Ramos (cell line): ENCODE measurements at regions not wholly inside any gene's neighbourhood (a gene's known extent, or its start where the extent isn't known, plus 50 kb on each side); places are given as distances from the start of the nearest gene placed in this dataset.

ENCODE experiments used
- in situ Hi-C: fragments of 300-500 bp; cut with MboI; formaldehyde crosslinking; loops from one replicate; pipeline ENCODE4 v1.14.3; 2022; ENCODE audit warnings: low sequenced_read_pairs; ENCODE audit not compliant: unreplicated experiment

DNA sequence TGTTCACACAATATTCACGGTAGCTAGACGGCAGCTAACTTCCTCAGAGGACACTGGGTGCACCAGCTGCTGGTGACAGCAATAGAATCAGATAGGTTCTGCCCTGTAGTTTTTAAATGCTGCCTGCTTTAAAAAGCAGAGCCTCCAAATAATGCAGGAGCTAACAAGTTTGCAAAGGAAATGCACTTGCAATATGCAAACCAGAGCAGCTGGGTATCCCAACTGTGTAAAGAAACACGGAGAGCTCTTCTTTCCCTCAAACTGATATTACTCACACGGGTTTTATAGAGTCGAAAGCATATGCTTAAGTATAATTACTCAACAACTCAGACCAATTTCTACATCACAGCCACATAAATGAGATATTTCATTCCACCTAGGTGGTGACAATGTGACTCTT is 432.7 kb downstream of the TFAP2A start:
- in situ Hi-C loops = no loop called here

DNA sequence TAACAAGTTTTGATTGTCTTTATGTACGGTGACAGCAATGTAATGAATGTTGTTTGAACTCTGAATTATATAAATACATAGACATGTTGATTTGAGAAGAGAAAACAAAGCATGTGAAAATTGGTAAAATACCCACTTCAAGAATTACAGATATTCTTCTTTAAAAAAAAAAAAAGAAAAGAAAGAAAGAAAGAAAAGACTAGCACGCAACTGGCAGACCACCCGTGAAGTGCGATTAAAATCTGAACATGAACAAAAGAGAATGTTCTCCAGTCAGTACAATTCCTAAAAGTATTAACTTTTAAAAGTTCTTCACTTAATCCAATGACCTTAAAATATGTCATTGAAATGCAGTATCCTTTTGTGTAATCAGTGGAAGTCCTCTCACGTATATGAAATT is 434.9 kb downstream of the TFAP2A start:
- in situ Hi-C loops = no loop called here

DNA sequence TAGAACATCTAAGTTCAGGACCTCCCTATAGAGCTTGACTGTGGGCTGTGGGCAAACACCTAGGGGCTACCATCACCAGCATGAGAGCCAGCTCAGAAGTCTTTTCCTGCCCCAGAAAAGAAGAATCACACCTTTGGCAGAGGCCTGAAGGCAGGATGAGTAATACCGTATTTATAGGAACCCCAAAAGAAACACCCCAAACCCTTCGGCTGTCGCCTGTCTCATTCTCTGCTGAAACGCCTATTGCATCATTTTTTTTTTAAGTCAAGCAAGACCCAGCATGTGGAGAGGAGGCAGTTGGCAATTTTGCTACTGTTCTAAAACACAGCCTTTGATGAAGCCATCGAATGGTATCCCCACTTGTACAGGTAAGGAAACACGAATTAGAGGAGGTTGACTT is 436.4 kb downstream of the TFAP2A start:
- in situ Hi-C loops = no loop called here

DNA sequence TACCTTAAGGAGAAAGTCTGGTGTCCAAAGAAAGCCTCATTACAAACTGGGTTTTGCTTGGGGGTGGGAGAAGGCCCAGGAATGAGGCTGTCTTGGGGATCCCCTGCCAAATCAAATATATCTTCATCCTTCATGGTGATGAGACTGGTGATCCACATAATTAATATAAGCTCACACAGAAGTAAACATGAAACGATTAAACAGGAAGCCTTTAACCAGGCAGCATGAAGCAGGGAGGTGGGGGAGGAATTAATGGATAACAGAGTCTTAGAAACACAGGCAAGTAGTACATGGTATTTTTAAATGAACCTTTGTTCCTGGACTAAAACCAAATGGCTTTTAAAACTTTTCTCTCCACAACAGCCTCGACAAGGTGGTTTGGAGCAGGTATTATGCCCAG is 437.5 kb downstream of the TFAP2A start:
- in situ Hi-C loops = no loop called here

DNA sequence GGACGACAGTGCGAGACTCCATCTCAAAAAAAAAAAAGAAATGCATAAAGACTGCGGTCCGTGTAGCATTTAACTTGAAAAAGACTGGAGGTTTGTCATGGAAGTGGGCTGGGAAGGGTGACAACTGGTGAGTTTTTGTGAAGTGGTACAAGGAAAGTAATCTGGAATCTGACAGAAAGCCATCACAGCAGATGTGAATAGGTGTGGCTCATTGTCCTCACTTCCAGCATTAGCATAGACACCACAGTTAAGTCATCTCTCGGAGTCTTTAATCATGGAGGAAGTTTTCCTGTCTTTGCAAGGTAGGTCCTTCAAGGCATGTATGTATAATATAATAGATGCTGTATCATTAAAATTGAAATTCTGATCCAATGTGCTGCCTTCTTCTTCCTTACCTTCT is 453.2 kb downstream of the TFAP2A start:
- in situ Hi-C loops = no loop called here

DNA sequence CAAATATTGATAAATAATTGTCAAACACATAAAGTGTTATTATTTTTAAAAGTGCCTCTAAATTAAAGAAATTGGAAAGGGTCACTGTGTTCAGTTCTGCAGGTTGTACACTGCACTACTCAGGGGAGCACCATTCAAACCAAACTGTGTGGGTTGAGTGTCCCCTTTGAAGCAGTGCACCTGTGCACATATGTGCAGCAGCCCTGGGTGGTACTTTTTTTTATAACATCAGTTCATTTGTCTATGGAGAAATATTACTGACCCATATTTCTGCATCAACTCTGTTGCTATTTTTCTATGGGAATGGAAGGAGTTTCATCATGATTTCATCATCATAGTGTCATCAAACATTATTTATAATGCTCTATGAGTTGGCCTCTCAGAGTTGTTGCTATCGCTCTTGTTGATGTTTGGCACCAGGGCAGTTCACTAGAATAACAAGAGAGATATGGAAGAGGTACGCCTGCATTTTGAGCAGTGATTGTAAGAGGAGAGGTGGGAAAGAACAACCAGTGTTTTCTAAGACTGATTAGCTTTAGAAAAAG is 457.6 kb downstream of the TFAP2A start:
- in situ Hi-C loops = no loop called here

DNA sequence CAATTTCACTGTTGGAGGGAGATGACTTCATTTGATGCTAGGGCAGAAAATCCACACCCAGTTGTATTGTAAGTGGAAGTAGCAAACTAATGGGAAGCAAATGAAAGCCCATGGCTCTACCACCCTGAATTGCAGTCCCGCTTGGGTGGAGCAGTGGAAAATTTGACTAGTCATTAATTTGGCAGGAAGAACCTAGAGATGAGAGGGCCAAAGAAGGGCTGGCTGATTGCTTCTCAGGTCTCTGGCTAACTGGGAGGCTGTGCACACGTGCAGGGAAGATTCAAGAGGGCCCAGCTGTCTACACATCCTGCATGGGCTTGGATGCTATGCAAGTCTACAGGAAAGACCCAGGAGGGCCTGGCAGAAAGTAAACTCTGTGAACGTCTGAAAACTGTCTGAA is 466.2 kb downstream of the TFAP2A start:
- in situ Hi-C loops = no loop called here

DNA sequence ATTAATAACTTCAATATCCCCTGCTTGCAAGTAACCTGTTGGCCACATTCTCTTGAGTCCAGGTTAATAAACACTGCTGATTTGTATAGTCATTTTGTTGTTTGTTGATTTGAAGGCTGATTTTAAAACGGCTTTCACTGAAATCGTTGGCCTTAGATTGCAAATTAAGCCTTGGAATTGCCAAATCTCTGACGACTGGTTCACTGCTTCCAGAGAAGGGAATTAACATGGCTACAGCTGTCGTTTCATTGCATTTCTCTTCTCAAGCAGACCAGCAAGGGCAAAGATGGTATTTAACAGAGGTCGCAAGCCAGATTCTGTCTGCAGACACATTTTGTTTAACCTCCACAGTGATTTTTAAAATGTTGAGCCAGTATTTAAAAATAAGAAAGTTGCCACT is 470.9 kb downstream of the TFAP2A start:
- in situ Hi-C loops = no loop called here

DNA sequence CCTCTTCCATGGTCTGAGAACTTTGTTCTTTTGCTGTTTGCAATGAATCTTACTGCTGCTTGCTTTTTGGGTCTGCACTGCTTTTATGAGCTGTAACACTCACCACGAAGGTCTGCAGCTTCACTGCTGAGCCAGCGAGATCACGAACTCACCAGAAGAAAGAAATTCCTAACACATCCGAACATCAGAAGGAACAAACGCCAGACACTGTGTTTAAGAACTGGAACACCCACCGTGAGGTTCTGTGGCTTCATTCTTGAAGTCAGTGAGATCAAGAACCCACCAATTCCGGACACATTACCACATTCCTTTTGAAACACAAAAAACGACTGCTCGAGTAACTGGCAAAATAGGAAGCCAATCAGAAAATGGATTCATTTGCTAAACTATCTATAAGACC is 471.8 kb downstream of the TFAP2A start:
- in situ Hi-C loops = no loop called here

DNA sequence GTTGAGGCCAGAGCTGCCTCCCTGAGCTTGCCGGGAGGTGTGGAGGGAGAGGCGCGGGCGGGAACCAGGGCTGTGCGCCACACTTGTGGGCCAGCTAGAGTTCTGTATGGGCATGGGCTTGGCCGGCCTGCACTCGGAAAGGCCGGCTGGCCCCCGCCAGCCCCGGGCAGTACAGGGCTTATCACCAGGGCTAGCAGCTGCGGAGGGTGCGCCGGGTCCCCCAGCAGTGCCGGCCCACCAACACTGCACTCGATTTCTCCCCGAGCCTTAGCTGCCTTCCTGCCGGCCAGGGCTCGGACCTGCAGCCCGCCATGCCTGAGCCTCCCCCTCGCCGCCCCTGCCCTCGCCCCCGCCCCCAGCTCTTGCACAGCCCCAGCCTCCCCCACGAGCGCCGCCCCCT is 472.7 kb downstream of the TFAP2A start:
- in situ Hi-C loops = no loop called here

DNA sequence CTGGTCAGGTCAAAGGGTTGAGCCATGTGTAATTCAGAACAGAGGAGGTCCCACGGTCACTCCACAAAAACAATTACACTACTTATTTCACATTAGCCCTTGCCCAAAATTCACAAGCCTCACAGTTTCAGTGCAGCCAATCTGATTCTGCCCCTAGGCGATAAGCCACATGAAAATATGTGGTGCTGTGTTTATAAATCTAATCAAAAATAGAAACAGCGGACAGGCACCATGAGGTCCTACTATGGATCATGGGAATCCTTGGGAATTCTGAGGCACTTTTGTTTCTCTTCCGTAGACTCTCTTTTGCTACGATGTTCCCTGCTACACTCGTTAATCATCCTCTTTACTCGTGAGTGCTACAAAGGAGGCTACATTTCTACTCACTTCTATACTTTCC is 476.1 kb downstream of the TFAP2A start:
- in situ Hi-C loops = no loop called here

DNA sequence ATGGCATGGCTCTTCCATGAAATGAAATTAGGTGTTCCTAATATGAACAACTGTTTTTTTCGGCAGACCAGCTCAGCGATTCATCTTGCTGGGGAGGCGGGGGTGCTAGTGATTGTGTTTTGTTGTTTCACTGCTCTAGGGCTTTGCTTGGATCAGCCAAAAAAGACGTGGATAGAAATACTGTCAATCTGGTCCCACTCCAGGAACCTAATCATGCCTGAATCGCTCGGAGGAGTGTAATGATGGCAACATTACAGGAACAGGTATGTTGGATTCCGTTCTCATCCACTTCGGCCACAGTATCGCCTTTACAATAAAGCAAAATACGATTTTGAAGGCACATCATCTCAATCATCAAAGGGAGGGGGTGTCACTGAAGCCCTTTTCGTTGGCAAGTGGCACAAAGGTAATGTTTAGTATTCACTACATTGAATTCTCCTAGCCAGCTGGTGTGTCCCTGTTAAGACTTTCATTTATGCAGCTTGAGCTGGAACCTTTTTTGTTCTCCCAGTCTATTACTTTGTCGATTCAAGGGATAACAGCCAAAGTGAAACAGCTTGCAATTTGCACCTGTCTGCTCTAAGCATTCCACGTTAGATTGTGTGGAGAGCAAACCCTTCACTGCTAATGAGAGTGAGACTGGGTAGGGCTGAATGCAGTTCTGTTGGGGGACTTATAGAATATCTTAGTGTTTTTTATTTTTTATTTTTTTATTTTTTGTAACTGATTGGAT is 477.7 kb downstream of the TFAP2A start:
- in situ Hi-C loops = no loop called here

DNA sequence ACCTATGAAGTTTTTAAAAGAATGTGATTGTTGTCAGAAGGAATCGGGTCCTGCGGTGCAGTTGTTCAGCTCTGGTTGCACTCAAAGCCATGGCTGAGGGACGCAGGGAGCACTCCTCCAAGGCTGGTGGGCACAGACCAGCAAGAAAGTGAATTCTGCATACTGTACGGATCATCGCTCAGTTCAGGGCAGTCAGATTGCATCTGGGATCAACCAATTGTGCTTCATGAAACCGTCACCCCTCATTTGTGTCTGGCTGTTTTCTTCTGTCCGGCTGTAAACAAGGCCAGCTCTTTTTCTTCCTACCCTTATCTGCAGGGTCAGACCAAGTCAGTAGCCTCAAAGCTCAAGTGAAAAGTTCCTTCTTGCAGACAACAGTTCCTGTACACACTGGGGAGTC is 478.3 kb downstream of the TFAP2A start:
- in situ Hi-C loops = no loop called here

DNA sequence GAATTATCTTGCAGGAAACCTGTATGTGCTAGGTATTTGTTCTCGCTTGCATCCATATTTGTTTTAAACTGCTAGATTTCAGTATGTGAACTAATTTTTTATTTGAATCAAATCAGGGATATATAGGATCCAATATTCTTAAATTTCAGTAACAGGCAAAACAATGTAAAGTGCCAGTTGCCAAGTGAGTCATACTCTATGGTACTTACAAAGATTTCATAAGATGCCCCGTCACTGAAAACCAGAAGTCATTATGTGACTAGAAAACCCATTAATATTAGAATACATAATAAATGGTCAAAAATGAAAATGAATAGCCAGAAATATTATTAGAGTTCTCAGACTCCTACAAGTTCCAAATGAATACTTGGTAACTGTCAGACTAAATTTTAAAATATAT is 481.2 kb downstream of the TFAP2A start:
- in situ Hi-C loops = no loop called here

DNA sequence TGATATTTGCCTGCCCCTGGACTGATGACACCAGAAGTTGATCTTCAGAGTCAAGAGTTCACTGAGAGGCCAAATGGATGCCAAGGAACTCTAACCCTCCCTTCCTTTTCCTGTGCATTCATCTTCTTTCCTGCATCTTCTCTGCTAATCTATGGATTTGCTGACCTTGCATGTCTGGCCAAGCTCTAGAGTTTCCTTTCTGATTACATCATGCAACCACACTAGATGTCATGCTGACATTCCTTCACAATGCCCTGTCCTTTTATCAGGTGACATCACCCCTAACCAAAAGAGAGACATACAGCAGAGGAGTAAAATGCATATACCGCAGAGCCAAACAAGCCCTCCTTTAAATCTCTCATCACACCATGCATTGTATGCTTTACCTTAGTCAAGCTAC is 487.6 kb downstream of the TFAP2A start:
- in situ Hi-C loops = no loop called here

DNA sequence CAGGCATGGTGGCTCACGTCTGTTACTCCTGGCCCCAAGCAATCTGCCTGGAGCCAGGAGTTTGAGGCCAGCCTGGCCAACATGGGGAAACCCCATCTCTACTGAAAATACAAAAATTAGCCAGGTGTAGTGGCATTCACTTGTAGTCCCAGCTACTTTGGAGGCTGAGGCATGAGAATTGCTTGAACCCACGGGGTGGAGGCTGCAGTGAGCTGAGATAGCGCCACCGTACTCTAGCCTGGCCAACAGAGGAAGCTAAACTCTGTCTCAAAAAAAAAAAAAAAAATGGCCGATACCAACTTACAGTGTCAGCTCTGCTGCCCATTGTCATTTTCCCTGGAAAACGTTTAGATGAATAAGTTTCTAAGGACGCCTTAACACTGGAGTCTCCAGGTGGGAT is 489.9 kb downstream of the TFAP2A start:
- in situ Hi-C loops = no loop called here

DNA sequence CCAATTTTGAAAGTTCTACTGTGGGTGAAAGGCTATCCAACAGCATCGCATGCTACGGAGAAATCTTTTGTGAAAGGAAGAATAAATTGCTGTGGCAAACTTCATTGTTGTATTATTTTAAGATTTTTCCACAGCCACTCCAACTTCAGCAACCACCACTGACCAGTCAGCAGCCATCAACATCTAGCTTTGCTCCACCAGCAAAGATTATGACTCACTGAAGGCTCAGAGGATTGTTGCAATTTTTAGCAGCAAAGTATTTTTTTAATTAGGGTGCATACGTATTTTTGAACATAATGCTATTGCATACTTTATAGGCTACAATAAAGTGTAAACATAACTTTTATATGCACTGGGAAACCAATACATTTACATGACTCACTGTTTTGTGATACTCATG is 493.5 kb downstream of the TFAP2A start:
- in situ Hi-C loops = no loop called here

DNA sequence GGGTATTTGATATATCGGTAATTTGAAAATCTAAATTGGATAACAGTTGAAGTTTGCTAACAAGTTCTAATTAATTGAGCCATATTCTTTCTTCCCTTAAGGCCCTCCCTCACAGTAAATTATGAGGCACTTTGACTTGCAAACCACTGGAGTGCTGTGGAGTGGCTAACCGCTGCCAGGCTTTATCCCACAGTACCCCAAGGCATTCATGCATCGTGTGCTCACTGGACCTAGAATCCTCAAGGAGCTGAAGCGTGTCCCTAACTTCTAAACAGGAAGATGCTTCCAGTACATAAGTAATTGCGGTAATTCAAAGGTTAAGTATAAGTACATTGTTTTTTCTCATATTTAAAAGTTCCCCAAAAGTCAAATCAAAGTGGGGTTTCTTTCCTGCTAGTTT is 499.9 kb downstream of the TFAP2A start:
- in situ Hi-C loops = no loop called here

DNA sequence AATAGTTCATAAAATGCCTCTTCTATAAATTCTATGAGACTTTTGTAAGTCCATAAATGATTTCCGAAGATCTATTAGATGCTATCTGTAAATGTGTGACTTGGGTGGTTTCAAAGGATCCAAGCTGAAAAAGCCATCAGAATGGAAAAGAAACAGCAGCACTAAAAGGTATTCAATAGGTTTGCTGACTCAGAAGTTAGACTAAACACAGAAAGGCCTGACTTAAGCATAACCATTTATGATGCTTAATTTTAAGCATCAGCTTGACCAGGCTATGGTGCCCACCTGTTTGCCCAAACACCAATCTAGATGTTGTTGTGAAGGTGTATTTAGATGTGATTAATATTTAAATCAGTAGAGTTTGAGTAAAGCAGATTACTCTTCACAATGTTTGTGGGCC is 513.5 kb downstream of the TFAP2A start:
- in situ Hi-C loops = no loop called here

DNA sequence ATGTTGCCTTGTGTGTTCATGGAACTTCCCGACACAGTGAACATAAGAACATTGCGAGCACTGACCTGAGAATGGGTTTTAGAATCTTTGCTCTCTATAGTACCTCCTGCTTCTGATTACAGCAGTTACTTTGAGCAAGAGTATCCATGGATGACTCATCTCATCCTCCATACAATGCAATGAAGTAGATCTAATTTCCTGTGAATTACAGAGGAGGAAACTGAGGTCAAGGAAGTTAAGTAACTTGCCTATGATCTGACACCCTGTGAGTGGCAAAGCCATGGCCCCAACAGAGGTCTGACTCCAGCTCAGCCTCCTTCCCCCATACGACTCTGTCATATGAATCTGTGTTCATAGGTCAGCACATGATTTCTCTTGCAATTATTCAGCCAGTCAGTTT is 518.1 kb downstream of the TFAP2A start:
- in situ Hi-C loops = no loop called here

DNA sequence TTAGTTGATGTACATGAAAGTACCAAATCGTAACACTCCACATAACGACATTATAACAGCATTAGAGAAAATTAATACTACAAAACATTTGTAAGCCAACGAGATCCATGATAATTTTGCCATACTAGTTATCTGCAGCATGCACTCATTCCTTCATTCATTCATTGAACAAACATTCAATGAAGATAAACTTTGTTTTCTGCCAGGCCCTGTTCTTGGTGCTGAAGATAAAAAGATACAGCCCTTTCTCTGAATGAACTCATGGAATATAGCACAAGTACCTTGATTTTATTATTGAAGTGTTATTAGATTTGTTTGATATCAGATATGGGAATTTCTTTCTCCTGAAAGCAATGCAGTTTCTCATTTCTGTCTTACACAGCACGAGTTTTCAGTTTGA is 524.0 kb downstream of the TFAP2A start:
- in situ Hi-C loops = no loop called here

DNA sequence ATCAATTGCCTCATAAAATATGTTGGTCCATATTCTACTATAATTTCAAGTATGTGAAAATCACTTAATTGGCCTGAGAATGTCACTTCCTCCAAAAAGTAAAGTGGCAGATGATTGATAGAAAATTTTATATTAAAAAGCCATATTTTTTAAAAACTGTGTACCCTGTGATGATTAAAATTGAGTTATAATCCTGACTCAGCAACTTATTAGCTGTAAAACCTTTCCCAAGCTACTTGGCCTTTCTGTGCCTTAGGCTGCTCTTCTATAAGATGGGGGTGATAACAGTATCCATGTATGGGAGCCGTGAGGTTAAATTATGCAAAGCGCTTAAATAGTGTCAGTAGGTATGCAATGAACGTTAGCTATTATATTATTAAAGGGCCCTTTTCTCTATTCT is 524.4 kb downstream of the TFAP2A start:
- in situ Hi-C loops = no loop called here

DNA sequence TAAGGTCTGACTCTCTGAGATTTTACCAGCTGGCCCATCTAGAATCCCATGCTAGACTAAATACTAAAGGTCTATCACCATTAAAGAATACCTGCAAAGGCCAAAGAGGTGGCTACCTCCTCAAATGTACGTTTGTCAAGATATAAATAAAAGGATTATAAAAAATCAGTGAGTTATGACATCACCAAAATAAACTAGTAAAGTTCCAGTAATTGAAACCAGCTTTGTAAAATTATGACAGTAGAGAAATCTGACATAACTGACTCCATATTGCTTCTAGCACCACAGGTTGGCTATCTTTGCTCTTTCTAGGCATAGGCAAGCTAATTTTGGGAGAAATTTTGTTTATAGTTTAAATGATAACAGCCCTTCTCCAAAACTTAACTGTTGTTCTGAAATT is 536.3 kb downstream of the TFAP2A start:
- in situ Hi-C loops = no loop called here
